DMS79 treated with DMSO at 0.1 percent for 48 hours (cell line): ENCODE measurements at regions not wholly inside any gene's neighbourhood (a gene's known extent, or its start where the extent isn't known, plus 50 kb on each side); places are given as distances from the start of the nearest gene placed in this dataset.
"Not testable (repeated sequence)": the region's sequence is repeated elsewhere in the genome, so short reads cannot be mapped to it uniquely, and the experiment has no call there.

Source experiments
- DNase-seq: peaks from one replicate; lab custom pipeline; 2025; lab: John Stamatoyannopoulos, UW

GRCh38 chr18:4544142-4544541, 89.0 kb upstream of the DLGAP1 start:
- DNase-seq: no peak

GRCh38 chr18:4543711-4544110, 88.6 kb upstream of the DLGAP1 start:
- DNase-seq: no peak

GRCh38 chr18:4541588-4541987, 86.5 kb upstream of the DLGAP1 start:
- DNase-seq: no peak

GRCh38 chr18:4536447-4536846, 81.3 kb upstream of the DLGAP1 start:
- no peak for DNase-seq

- DNase-seq: no peak
Measured at GRCh38 chr18:4528405-4528804, 73.3 kb upstream of the DLGAP1 start.

GRCh38 chr18:4527826-4528225, 72.7 kb upstream of the DLGAP1 start:
- not testable (repeated sequence) for DNase-seq

- no peak for DNase-seq
Measured at GRCh38 chr18:4524096-4524495, 69.0 kb upstream of the DLGAP1 start.

GRCh38 chr18:4511166-4511565, 56.1 kb upstream of the DLGAP1 start:
- no peak for DNase-seq

GRCh38 chr18:4510711-4511110, 55.6 kb upstream of the DLGAP1 start:
- no peak for DNase-seq

GRCh38 chr18:4510160-4510559, 55.1 kb upstream of the DLGAP1 start:
- DNase-seq: no peak
